K562 (cell line): ENCODE measurements at regions not wholly inside any gene's neighbourhood (a gene's known extent, or its start where the extent isn't known, plus 50 kb on each side); places are given as distances from the start of the nearest gene placed in this dataset.
"Not testable (repeated sequence)": the region's sequence is repeated elsewhere in the genome, so short reads cannot be mapped to it uniquely, and the experiment has no call there.

Experiments used
- CBX8 ChIP-seq: fragments of 200-600 bp; sonication (generic); IDR thresholded peaks from 2 replicates; pipeline ENCODE4 v1.6.1; 2012; ENCODE audit warnings: borderline replicate concordance, mixed run types, low read depth, mild to moderate bottlenecking, moderate library complexity, mixed read lengths, low read length, control low read depth, inconsistent platforms; ENCODE audit not compliant: poor library complexity, severe bottlenecking; ENCODE audit errors: extremely low read depth
- GABPA ChIP-seq: fragments of 200-800 bp; sonication (Bioruptor generic); conservative IDR thresholded peaks from 2 replicates; pipeline ENCODE4 v1.6.1; 2016; ENCODE audit warnings: low read depth, missing genetic modification characterization, missing compliant biosample characterization
- GATA2 ChIP-seq: sonication (generic); formaldehyde crosslinking; IDR thresholded peaks from 2 replicates; pipeline ENCODE4 v1.4.0; 2020; ENCODE audit warnings: mild to moderate bottlenecking, missing genetic modification reagents
- KAT7 ChIP-seq: sonication (generic); formaldehyde crosslinking; IDR thresholded peaks from 2 replicates; pipeline ENCODE4 v1.8.0; 2022; ENCODE audit warnings: missing genetic modification reagents, mild to moderate bottlenecking, borderline replicate concordance
- POLR2AphosphoS5 ChIP-seq: IDR thresholded peaks from 2 replicates; pipeline ENCODE4 v1.6.1; 2011; ENCODE audit warnings: mild to moderate bottlenecking, low read depth, low read length, moderate library complexity; ENCODE audit not compliant: control insufficient read depth, insufficient read depth
- REST ChIP-seq, 2 experiments: fragments of 450-650 bp; formaldehyde crosslinking in 1 of 2; IDR thresholded peaks; 2 replicates each; pipeline versions ENCODE4 v1.4.0 to v1.6.1; 2014 to 2020; ENCODE audit warnings: mild to moderate bottlenecking in 2 of 2, borderline replicate concordance in 1 of 2, low read depth in 1 of 2
- TF ChIP-seq, protein P1 (sequence below): fragments of 450-650 bp; formaldehyde crosslinking; IDR thresholded peaks from 2 replicates; pipeline ENCODE4 v1.4.0; 2020; ENCODE audit warnings: mild to moderate bottlenecking, moderate library complexity

GRCh38 chr20:29087887-29088286 lies 2169.6 kb upstream of the DEFB115 start:
- TF ChIP-seq GATA2 (CRISPR knock-in tag); REST (IDR thresholded peaks at IDR 0.05; ENCODE audit: borderline replicate concordance); REST (CRISPR knock-in tag; IDR thresholded peaks at IDR 0.05; ENCODE audit: low read depth); KAT7 (CRISPR knock-in tag); POLR2AphosphoS5; CBX8; GABPA: not testable (repeated sequence)
- TF ChIP-seq, protein P1, sequence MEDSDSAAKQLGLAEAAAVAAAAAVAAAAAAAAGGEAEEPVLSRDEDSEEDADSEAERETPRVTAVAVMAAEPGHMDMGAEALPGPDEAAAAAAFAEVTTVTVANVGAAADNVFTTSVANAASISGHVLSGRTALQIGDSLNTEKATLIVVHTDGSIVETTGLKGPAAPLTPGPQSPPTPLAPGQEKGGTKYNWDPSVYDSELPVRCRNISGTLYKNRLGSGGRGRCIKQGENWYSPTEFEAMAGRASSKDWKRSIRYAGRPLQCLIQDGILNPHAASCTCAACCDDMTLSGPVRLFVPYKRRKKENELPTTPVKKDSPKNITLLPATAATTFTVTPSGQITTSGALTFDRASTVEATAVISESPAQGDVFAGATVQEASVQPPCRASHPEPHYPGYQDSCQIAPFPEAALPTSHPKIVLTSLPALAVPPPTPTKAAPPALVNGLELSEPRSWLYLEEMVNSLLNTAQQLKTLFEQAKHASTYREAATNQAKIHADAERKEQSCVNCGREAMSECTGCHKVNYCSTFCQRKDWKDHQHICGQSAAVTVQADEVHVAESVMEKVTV (CRISPR knock-in tag), result not testable (repeated sequence)
